ENCODE measurements at regions not wholly inside any gene's neighbourhood (a gene's known extent, or its start where the extent isn't known, plus 50 kb on each side); places are given as distances from the start of the nearest gene placed in this dataset.

DNA sequence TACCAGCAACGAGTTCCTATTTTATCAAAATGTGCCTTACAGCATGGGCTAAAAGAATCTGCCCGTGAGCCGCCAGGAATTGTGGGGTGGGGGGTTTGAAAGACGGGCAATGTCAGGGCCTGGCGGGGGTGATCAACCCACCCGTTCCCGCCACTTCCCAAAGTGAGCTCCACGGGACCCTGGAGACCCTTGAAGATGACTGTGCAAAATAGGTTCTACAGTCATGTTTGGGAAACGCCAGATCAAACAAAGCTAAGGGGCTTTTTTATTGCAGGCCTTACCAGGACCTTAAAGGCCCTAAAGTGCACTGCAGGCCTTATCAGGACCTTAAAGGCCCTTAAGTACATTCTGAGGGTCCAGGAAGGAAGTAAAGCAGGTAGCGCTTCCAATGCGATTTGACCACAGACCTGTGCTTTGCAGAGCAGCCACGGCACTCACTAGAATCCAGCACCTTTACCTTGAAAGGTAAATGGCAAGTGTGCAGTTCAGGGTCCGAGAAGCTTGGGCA lies 404.1 kb downstream of the SHANK2 start:
- no peak for DNase-seq (ENCODE audit: low read depth)

DNA sequence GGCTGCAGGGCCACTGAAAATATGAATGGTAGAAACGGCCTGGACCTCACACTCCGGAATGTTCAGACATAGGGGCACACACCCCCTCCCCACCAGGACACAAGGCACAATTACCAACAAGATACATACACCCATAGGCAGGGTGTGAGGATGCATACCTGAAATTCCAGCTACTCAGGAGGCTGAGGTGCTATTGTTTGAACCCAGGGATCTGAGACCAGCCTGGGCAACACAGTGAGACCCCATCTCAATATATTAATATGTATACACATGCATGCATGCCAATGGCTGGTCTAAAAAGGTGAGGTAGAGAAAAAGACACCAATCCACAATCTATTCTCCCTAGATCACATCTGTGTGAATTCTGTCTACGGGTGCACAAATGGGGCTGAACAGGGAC lies 403.3 kb downstream of the SHANK2 start:
- DNase-seq (ENCODE audit: low read depth): no peak

DNA sequence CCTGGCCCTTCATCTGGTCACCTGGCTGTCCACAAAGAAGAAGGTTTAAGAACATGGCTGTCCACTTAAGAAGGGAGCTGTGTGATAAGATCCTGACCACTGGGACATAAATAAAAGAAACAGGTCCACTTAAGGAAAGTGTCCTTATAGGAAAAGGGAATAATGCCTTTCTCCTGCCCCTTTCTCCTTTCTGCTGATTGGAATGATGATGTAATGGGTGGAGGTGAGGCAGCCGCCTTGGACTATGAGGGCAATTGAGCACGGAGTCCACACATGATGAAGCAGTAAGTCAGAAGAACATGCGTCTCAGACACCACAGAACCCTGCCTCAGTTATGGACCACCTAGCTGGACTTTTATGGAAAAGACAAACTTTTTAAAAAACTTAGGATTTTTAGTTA lies 401.1 kb downstream of the SHANK2 start:
- DNase-seq (ENCODE audit: low read depth): no peak

DNA sequence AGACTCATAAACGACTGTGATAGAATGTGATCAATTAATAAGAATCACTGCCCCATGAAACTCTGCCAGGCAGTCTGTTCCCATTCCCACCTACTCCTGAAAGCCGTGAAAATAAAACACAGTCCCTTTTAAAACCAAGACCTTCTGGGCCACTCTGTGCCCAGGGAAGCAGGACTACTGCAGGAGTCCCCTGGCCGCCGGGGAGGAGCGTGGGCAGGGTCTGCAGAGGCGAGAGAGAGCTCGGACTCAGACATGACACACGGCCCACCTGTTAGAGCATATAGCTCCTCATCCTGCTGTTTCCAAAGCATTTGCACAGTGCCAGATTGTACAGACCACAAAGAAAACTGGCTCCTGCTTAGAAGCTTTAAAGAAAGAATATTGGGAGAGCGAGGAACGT lies 400.5 kb downstream of the SHANK2 start:
- no peak for DNase-seq (ENCODE audit: low read depth)

DNA sequence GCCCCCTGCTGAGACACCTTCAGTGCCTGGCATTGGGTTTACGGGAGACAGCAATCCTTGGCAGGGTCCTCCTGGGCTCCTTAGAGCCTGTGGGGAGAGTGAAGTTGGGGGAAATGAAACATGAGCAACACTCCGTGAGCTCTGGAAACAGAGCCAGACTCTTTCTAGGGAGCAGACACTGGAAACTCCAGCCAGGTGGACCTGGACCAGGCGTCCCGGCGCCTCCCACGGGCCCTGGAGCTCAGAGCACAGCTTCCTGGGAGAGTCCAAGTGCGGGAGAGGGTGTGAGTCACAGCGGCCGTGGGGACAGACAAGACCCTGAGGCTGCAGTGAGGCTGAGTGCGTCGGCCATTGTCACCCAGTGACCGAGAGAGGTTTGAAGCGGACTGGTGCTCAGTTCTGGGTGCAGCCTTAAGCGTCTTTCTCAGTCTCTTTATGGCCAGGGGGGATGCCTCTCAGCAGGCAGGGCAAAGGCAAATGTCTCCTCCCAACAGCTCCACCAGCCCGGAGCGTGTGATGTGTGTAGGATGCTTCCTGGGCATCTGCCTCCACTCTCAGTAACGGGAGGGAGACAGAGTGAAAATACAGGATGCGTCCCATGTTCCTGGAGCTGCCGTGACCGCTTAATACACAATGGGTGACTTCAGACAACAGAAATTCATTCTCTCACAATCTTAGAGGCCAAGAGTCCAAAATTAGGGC lies 399.2 kb downstream of the SHANK2 start:
- DNase-seq (ENCODE audit: low read depth): no peak

DNA sequence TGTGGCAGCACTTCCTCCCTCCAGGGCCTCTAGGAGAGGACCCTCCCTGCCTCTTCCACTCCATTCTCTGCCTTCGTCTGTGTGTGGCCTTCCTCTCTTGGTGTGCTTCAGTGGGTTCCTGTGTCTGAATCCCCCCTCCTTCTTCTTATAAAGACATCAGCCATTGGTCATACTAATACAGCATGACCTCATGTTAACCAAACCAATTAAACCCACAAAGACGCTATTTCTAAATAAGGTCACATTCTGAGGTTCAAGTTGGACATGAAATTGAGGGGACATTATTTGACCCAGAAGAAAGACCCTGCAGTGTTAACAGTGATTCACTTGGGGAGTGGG lies 398.6 kb downstream of the SHANK2 start:
- no peak for DNase-seq (ENCODE audit: low read depth)

DNA sequence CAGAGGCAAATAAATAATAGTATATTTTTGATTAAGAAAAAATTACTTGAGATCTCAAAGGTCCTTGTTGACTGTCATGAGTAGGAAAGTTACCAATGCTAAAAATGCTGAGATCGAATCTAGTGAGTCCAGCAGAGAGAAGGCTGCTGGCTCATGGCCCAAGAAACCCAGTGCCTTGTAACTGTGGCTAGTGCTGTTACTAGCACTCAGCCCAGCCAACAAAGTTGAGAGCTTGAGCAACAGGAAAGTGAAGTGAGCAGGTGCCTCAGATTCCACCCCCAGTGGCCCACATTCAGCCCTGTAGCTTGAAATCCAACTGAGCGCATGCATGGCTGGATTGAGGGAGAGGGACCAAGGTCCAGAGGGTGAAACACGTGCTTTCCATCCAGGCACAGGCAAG lies 398.2 kb downstream of the SHANK2 start:
- no peak for DNase-seq (ENCODE audit: low read depth)

DNA sequence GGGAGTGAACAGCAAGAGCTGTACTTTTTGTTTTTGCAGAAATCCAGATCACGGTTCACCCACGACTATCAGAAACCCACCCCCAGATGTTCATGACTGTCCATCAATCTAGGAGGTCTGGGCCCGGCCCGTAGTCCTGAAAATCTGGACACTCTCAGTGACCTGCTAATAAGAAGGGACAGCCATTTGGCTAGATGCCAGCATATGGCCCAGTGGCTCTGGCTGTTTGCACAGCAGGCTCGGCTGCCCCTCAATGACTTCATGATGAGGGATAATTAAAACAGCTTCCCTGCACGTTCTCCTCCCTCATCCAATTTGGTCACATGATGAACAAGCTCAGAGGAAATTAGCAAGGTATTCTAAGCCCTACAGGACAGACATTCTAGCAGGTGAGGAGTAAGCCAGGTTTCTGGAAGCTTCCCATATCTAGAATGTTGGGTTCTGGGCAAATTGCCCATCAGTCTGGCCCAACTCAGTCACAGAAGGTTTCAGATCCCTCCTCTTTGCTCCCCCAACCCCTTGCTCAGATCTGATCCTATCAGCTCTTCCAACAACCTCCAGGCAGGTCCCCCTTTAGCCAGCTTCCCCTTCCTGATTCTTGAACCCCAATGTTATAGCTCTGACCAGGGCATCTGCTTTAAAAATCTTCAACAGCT lies 397.3 kb downstream of the SHANK2 start:
- no peak for DNase-seq (ENCODE audit: low read depth)

DNA sequence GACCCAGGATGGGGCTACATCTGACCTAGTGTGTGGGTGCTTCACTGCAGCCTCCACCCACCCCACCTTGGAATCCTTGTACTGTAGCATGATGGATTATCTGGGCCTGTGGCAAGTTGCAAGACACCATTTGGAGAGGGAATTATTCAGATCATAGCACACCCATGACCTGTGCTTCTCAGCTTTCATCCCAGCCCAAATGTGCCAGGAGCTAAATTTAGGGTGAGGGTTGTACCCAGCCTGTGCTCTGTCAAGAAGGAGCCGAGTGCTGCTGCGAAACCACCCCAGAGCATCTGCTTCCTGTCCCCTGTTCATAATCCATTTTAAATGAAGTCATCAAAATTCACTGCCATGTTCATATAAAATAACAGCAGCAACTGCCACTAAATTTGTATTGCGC lies 394.5 kb downstream of the SHANK2 start:
- DNase-seq (ENCODE audit: low read depth): no peak

DNA sequence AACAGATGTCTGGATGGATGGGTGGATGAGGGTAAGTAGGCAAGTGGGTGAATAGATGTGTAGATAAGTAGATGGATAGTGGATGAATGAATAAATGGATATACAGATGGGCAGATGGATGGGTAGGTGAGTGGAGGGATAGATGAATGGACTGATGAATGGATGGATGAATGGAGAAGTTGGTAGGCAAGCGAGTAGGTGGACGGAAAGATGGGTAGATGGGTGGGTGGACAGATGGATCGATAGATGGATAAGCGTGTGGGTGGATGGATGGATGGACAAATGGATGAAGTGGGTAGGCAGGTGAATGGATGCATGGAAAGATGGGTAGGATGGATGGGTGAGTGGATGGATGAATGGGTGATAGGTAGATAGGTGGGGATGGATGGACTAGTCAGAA lies 393.2 kb downstream of the SHANK2 start:
- no peak for DNase-seq (ENCODE audit: low read depth)

DNA sequence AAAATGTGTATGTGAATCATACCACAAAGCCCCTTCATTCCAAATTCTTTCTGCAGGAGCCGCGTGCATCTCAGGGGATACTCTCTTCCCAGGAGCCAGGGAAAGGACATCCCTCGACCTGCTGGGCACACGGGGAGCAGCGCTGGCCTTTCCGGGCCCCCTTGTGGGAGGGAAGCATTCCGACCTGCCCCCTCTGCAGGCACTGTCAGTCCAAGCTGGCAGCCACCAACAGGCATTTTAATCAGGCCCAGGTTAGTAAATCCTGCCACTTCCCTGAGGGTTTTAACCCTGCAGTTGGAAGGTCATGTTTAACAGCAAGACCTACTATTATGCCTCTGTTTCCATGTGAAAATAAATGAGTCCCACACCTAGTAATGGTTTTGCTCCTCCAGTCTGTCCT lies 391.5 kb downstream of the SHANK2 start:
- no peak for DNase-seq (ENCODE audit: low read depth)

DNA sequence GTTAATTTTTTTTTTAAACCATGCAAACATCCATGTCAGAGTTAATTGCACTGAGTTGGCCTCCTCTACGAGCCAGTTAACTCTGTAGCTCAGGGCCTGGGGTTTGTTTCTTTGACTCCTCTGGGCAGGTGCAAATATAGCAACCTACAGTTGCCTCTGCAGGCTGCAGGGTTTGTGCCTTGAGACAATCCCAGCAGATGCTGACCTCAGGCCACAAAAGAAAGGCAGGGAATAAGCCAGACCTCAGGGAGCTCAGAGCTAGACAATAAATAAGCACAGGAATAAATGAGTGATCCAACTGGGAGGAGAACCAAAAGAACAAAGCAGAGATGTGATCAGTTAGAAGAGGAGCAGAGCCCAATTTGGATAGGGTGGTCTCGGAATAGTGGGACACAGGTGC lies 390.8 kb downstream of the SHANK2 start:
- DNase-seq (ENCODE audit: low read depth): no peak

DNA sequence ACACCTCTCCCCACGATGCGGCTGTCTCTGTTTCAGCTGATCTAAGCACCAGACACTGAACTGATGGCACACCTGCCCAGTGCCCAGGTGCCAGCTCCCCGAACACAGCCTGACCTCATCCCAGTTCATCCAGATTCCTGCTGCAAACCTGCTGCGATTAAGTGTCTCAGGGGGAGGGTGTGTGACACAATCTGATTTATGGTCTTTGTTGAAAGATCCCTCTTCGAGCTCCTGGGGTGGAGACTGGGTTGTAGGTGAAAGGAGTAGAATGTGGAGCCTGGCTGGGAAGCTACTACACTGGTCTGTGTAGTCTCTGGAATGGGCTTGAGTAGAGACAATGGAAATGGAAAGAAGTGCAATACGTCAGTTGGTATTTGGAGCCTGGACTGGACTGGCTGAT lies 390.3 kb downstream of the SHANK2 start:
- no peak for DNase-seq (ENCODE audit: low read depth)

DNA sequence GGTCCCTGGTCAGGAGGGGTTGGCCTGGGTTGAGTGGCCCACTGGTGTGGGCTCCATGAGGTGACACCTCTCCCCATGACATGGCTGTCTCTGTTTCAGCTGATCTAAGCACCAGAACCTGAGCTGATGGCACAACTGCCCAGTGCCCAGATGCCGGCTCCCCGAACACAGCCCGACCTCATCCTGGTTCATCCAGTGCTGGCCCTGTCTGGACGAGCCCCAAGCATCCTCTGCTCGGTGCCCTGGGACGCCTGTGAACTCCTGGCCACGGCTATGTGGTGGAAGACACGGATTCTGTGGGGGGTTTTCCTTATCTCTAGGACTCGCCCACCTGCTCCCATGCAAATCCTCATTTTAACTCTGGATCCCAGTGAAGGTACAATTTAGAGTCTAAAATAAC lies 389.2 kb downstream of the SHANK2 start:
- DNase-seq (ENCODE audit: low read depth): no peak

DNA sequence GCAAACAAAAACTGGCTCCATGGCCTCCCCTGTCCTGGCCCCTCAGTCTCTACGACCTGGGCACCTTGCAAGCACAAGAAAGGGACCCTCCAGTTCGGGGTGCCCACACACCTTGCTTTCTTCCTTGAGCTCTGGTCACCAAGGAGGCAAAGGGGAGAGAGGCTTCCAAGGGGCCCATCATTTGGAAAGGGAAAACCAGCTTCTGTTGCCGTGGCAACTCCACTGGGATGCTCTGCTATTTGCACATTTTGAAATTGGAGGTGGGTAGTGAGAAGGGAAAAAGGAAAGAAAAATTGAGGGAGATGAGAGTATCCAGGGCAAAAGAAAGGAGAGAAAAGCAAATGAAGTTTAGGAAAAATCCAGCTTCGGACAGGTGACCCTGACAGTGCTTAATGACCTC lies 388.4 kb downstream of the SHANK2 start:
- no peak for DNase-seq (ENCODE audit: low read depth)

DNA sequence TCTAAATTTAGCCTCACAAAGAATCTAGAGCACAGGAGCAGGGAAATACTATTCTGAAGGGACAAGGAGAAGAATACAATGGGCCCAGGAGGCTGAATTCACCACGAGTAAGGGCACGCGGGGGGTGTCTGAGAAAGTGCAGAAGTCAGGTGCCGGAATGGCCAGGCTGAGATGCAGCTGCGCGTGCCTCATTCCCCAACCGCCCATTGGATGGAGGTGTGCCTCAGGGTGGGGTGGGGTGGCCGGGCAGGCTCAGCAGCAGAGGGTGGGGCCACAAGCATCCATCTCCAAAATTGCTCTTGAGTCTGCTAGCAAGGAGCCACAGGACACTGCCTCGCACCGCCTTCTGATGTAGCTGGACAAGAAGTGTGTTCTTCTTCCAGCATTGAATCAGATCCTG lies 387.0 kb downstream of the SHANK2 start:
- no peak for DNase-seq (ENCODE audit: low read depth)

DNA sequence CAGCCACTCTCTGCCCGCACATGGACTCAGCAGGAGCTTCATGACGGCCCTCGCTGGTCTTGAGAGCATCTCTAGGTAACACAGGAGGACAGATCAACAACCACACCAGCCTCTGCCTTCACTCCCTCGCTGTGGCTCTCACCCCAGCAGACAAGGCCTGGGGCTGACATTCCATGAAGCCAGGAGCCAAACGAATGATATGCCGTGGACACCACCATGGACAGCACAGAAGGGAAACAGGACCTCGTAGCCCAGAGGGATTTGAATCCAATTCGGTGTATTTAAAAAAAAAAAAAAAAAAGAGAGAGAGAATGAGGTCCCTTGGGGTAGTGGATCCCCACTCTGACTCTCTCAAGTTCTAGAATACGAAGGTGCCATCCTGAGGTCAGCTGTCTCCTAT lies 385.5 kb downstream of the SHANK2 start:
- DNase-seq (ENCODE audit: low read depth): no peak

DNA sequence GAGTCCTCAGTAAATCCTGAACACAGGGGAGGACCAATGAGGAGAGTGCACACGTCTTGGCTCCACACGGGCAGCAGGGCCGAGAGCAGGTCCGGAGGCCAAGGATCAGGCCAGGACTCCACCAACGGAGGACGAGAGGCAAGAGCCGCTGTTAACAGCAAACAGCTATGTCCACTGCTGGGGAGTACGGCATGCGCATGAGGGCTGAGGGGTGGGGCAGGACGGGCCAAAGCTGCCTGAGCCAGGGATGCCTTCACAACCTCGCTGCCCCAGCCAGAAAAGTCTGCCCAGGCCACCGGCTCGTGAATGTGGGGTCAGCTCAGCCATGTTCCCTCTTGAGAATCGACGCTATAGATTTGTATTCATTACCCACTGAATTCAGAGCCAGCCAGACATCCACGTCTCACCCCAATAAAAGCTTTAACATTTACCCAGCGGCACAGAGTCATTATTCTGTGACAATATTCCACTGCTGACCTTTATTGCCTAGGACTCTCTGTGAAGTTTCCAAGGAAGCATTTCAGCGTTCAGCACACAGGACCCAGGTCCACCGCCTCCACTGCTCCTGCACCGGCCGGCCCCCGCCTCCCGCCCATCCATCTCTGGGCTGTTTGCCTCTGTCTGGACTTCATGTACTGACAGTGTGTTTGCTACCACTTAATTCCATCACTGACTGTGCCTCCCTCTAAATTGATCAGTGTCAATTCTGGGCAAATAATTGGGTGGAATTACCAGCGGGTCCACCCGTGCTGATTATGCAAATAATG lies 384.9 kb downstream of the SHANK2 start:
- DNase-seq (ENCODE audit: low read depth): no peak

DNA sequence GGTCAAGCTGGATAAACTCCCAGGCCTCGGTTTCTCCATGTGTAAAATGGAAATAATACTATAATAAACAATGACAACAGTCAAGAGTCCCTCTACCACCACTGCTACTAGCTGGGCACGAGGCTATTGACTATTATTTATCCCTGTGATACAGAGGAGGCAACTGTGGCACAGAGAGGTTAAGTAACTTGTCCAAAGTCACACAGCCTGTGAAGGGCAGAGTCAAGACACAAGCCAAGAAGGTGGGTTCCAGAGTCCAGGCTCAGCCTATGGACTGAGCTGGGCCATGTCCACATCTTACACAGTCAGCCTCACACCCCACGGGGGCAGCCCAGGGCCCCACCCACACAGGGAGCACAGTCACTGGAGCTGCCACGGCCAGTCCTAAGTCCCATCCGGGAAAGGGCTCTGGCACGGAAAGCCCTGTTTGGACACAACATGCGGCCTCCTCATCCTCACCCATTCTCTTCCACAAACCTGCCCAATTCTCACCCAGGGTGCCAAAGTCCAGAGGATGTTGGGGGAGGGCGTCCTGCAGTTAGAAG lies 384.0 kb downstream of the SHANK2 start:
- no peak for DNase-seq (ENCODE audit: low read depth)

DNA sequence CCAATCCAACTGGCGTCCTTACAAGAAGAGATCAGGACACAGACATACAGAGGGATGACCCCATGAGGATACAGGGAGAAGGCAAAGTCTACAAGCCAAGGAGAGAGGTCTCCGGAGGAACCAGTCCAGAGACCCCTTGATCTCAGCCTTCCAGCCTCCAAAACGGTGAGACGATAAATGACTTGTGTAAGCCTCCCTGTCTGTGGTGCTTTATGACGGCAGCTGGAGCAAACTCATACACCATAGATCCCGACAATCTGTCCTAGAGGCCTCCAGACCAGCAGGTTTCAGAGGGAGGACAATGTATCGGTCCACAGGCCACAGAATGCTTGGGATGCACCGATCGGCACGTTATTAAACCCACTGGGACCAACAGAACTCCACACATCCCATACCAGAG lies 383.3 kb downstream of the SHANK2 start:
- DNase-seq (ENCODE audit: low read depth): no peak

DNA sequence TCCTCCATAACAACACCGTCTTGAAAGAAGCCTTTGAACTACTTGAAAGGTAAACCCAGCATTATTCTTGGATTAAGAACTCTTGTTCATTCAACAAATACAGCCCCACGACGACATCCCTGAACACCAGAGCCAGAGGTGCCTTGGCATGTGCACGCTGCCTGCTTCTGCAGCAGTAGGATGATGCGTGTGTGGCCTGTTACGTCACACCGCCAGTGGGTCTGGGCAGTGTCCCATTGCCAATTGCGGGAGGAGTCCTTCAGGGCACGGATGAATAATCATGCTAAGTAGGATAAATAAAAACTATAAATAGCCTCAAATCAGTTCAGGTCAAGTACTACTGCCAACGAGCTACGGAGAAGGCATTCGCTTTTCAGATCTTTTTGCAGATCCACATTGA lies 380.5 kb downstream of the SHANK2 start:
- DNase-seq (ENCODE audit: low read depth): no peak

DNA sequence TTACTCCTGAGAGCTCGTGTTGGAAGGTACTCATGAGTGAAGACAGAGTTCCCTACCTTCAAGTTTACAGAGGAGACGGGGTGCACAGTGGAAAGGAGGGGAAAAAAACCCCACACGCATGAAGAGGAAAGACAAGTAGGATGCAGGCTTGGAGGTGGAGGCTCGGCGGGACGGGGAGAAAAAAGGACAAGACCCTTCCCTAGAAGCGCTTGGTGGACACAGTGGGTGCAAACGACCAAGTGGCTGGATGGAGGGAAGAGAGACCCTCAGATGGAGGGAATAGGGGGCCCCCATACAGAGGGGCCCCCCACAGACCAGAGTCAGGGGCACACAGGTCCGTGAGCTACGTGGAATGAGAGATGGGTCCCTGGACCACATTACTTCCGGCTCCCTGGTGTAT lies 380.1 kb downstream of the SHANK2 start:
- DNase-seq (ENCODE audit: low read depth): no peak

Measured in activated T-cell treated with anti-CD3 and anti-CD28 coated beads for 1 hour (primary cell).